Liver (tissue), 8 donors: ENCODE measurements at regions not wholly inside any gene's neighbourhood (a gene's known extent, or its start where the extent isn't known, plus 50 kb on each side); places are given as distances from the start of the nearest gene placed in this dataset.

Experiments used
- DNase-seq: peaks from one replicate; pipeline ENCODE4 v3.0.0-alpha.2; 2017; ENCODE audit warnings: low spot score
- H3K27ac ChIP-seq, 2 donors: one replicate each; pipeline ENCODE4 v1.7.0; 2013; ENCODE audit warnings: inconsistent platforms in 2 of 2, low read length in 2 of 2, control low read depth in 1 of 2, low read depth in 1 of 2, mild to moderate bottlenecking in 1 of 2
- H3K27me3 ChIP-seq, 4 donors: one replicate each; pipeline versions ENCODE4 v1.6.1 to v1.7.0; 2013; ENCODE audit warnings: low read length in 3 of 4, inconsistent platforms in 1 of 4, mild to moderate bottlenecking in 1 of 4, moderate library complexity in 1 of 4; ENCODE audit not compliant: control insufficient read depth in 4 of 4, insufficient read depth in 4 of 4
- H3K36me3 ChIP-seq, 4 donors: one replicate each; pipeline versions ENCODE4 v1.6.1 to v1.7.0; 2013; ENCODE audit warnings: low read length in 3 of 4, mild to moderate bottlenecking in 3 of 4, low read depth in 1 of 4, moderate library complexity in 1 of 4; ENCODE audit not compliant: control insufficient read depth in 4 of 4, insufficient read depth in 3 of 4
- H3K4me1 ChIP-seq, 4 donors: one replicate each; pipeline versions ENCODE4 v1.6.1 to v1.7.0; 2013; ENCODE audit warnings: low read length in 3 of 4, mild to moderate bottlenecking in 3 of 4, moderate library complexity in 1 of 4; ENCODE audit not compliant: control insufficient read depth in 4 of 4, insufficient read depth in 4 of 4
- H3K4me3 ChIP-seq, 3 donors: one replicate each; pipeline versions ENCODE4 v1.6.1 to v1.7.0; 2013; ENCODE audit warnings: low read length in 3 of 3, control low read depth in 1 of 3, low read depth in 1 of 3, mild to moderate bottlenecking in 1 of 3
- H3K9ac ChIP-seq, 2 donors: one replicate each; pipeline ENCODE4 v1.7.0; 2013; ENCODE audit warnings: low read length in 2 of 2, mild to moderate bottlenecking in 2 of 2, moderate library complexity in 2 of 2, control low read depth in 1 of 2, low read depth in 1 of 2
- H3K9me3 ChIP-seq, 4 donors: one replicate each; pipeline versions ENCODE4 v1.6.1 to v1.7.0; 2013; ENCODE audit warnings: low read length in 3 of 4; ENCODE audit not compliant: control insufficient read depth in 4 of 4
- ATF3 ChIP-seq: IDR thresholded peaks from 2 replicates; pipeline ENCODE4 v1.6.1; 2016; ENCODE audit warnings: antibody characterized with exemption
- CTCF ChIP-seq: fragments of 150-350 bp; IDR thresholded peaks from 2 replicates; pipeline ENCODE4 v1.5.1; 2017; ENCODE audit warnings: improper control_type of control experiment, low read depth, low read length; ENCODE audit not compliant: missing input control
- EGR1 ChIP-seq, 2 donors: IDR thresholded peaks; 2 replicates each; pipeline ENCODE4 v1.6.1; 2016 to 2018; ENCODE audit warnings: antibody characterized with exemption in 2 of 2, low read depth in 2 of 2
- FOXA1 ChIP-seq: IDR thresholded peaks from 2 replicates; pipeline ENCODE4 v1.6.1; 2016; ENCODE audit warnings: antibody characterized with exemption
- FOXA2 ChIP-seq: IDR thresholded peaks from 2 replicates; pipeline ENCODE4 v1.6.1; 2016; ENCODE audit warnings: antibody characterized with exemption
- GABPA ChIP-seq, 2 donors: IDR thresholded peaks in 1 of 2; conservative IDR thresholded peaks in 1 of 2; 2 replicates each; pipeline ENCODE4 v1.6.1; 2016; ENCODE audit warnings: antibody characterized with exemption in 2 of 2, mild to moderate bottlenecking in 1 of 2, moderate library complexity in 1 of 2
- HNF4A ChIP-seq, 2 donors: conservative IDR thresholded peaks; 2 replicates each; pipeline ENCODE4 v1.6.1; 2016; ENCODE audit warnings: antibody characterized with exemption in 2 of 2, mild to moderate bottlenecking in 2 of 2
- HNF4G ChIP-seq: IDR thresholded peaks from 2 replicates; pipeline ENCODE4 v1.6.1; 2016; ENCODE audit warnings: antibody characterized with exemption
- JUND ChIP-seq, 2 donors: IDR thresholded peaks; 2 replicates each; pipeline ENCODE4 v1.6.1; 2016; ENCODE audit warnings: antibody characterized with exemption in 2 of 2
- MAX ChIP-seq: IDR thresholded peaks from 2 replicates; pipeline ENCODE4 v1.6.1; 2016; ENCODE audit warnings: antibody characterized with exemption
- NR2F2 ChIP-seq: IDR thresholded peaks from 2 replicates; pipeline ENCODE4 v1.6.1; 2016; ENCODE audit warnings: antibody characterized with exemption
- RAD21 ChIP-seq, 2 donors: IDR thresholded peaks; 2 replicates each; pipeline ENCODE4 v1.6.1; 2016; ENCODE audit warnings: antibody characterized with exemption in 2 of 2, mild to moderate bottlenecking in 2 of 2
- REST ChIP-seq: IDR thresholded peaks from 2 replicates; pipeline ENCODE4 v1.6.1; 2016; ENCODE audit warnings: antibody characterized with exemption, mild to moderate bottlenecking
- RXRA ChIP-seq, 2 donors: IDR thresholded peaks; 2 replicates each; pipeline ENCODE4 v1.6.1; 2017 to 2018; ENCODE audit warnings: antibody characterized with exemption in 2 of 2, mild to moderate bottlenecking in 1 of 2
- SP1 ChIP-seq: IDR thresholded peaks from 2 replicates; pipeline ENCODE4 v1.6.1; 2018; ENCODE audit warnings: antibody characterized with exemption, mild to moderate bottlenecking
- TAF1 ChIP-seq: conservative IDR thresholded peaks from 2 replicates; pipeline ENCODE4 v1.6.1; 2016; ENCODE audit warnings: antibody characterized with exemption, mild to moderate bottlenecking
- YY1 ChIP-seq: IDR thresholded peaks from 2 replicates; pipeline ENCODE4 v1.6.1; 2016; ENCODE audit warnings: antibody characterized with exemption, mild to moderate bottlenecking
- ZBTB33 ChIP-seq: IDR thresholded peaks from 2 replicates; pipeline ENCODE4 v1.6.1; 2016; ENCODE audit warnings: antibody characterized with exemption
- WGBS: extraction: QIAGEN DNeasy Blood & Tissue Kit; methylation state at CpG from one replicate; pipeline ENCODE4 v1.1.7; 2013; 5-methylcytosine and 5-hydroxymethylcytosine counted together
- donor health status: healthy.
- donor health status: healthy.
- donor health status: healthy.
- donor health status: healthy.
- donor health status: healthy.

- Histone ChIP-seq H3K27me3 (no peaks in the 10 kb centered on the region), H3K9me3 (no peaks in the 10 kb centered on the region), H3K36me3 (no peaks in the 10 kb centered on the region), H3K27ac (no peak overlapping the region), H3K4me3 (no peak overlapping the region), H3K4me1 (no peaks in the 10 kb centered on the region), H3K9ac (no peak overlapping the region)
- TF ChIP-seq REST (no peak), CTCF (no peak), FOXA1 (no peak), HNF4G (no peak), NR2F2 (no peak), GABPA (IDR thresholded peaks at IDR 0.05 in 1 of 2, conservative IDR thresholded peaks at IDR 0.05 in 1 of 2) (no peak), YY1 (no peak), SP1 (no peak), HNF4A (conservative IDR thresholded peaks at IDR 0.05) (no peak), RAD21 (IDR thresholded peaks at IDR 0.05) (no peak), FOXA2 (no peak), RXRA (IDR thresholded peaks at IDR 0.05) (no peak), ATF3 (no peak), MAX (no peak), EGR1 (IDR thresholded peaks at IDR 0.05; ENCODE audit: low read depth in 2 of 2) (no peak), ZBTB33 (no peak), TAF1 (no peak), JUND (IDR thresholded peaks at IDR 0.05) (no peak)
- DNase-seq: no peak
- 59% methylated on average over 1 of the region's 1 CpG for WGBS
Observed at GRCh38 chr16:63596716-63597115, 1525.1 kb downstream of the CDH11 start.

- DNase-seq: no peak
- Histone ChIP-seq H3K4me3 (no peak overlapping the region), H3K36me3 (no peaks in the 10 kb centered on the region), H3K27ac (no peak overlapping the region), H3K9ac (no peak overlapping the region), H3K9me3 (no peaks in the 10 kb centered on the region), H3K4me1 (no peaks in the 10 kb centered on the region), H3K27me3 (no peaks in the 10 kb centered on the region)
- 69% methylated on average over 3 of the region's 3 CpGs for WGBS
- TF ChIP-seq JUND (IDR thresholded peaks at IDR 0.05) (no peak), ATF3 (no peak), TAF1 (no peak), ZBTB33 (no peak), YY1 (no peak), SP1 (no peak), RXRA (IDR thresholded peaks at IDR 0.05) (no peak), NR2F2 (no peak), RAD21 (IDR thresholded peaks at IDR 0.05) (no peak), EGR1 (IDR thresholded peaks at IDR 0.05; ENCODE audit: low read depth in 2 of 2) (no peak), FOXA1 (no peak), GABPA (IDR thresholded peaks at IDR 0.05 in 1 of 2, conservative IDR thresholded peaks at IDR 0.05 in 1 of 2) (no peak), CTCF (no peak), FOXA2 (no peak)
Observed at GRCh38 chr16:63592852-63593251, 1529.0 kb downstream of the CDH11 start.
